Endothelial cell of umbilical vein (primary cell): ENCODE measurements at regions not wholly inside any gene's neighbourhood (a gene's known extent, or its start where the extent isn't known, plus 50 kb on each side); places are given as distances from the start of the nearest gene placed in this dataset.
A peak's percentile ranks its signal among the peaks of the same experiment; 100 is the strongest.

ENCODE experiments used
- BruUV-seq: library from RNA; stranded (reverse); fragments of 400-500 nt; replicated peaks from 2 replicates; lab custom pipeline; 2021; lab: Mats Ljungman, UMichigan
- CTCF ChIA-PET: fragments of 300-600, 350-600 bp; sonication (Branson Sonifier 250); formaldehyde crosslinking; loops from one replicate; lab custom pipeline; 2021; ENCODE audit warnings: antibody characterized with exemption, inconsistent platforms; lab: Charles Lee
- POLR2A ChIA-PET: fragments of 300-600, 350-600 bp; sonication (Branson Sonifier 250); formaldehyde crosslinking; loops from one replicate; lab custom pipeline; 2021; ENCODE audit warnings: antibody characterized with exemption, inconsistent platforms; lab: Charles Lee
- DNase-seq: peaks from one replicate; pipeline ENCODE4 v3.0.0-alpha.2; 2011; ENCODE audit warnings: low read depth, low spot score
- FAIRE-seq: peaks from 2 replicates; lab custom pipeline; 2011; peaks lifted over from hg19 to GRCh38; lab: Jason Lieb, UNC
- H2AFZ ChIP-seq: 2 replicates; pipeline ENCODE4 v1.6.0; 2012; ENCODE audit warnings: low read depth, low read length, control low read depth, inconsistent platforms
- H3K27ac ChIP-seq: 2 replicates; pipeline ENCODE4 v1.5.1; 2011; ENCODE audit warnings: low read depth, mild to moderate bottlenecking, control low read depth, low read length, moderate library complexity; ENCODE audit not compliant: insufficient read depth
- H3K27me3 ChIP-seq, 2 experiments: 2 replicates each; pipeline versions ENCODE4 v1.6.0 to v1.6.1; 2011; ENCODE audit warnings: low read length in 2 of 2, mixed read lengths in 1 of 2; ENCODE audit not compliant: control insufficient read depth in 2 of 2, insufficient read depth in 2 of 2
- H3K36me3 ChIP-seq, 2 experiments: 2 replicates in 1 of 2; 3 replicates in 1 of 2; pipeline ENCODE4 v1.5.1; 2011; ENCODE audit warnings: low read length in 2 of 2, mild to moderate bottlenecking in 1 of 2, moderate library complexity in 1 of 2; ENCODE audit not compliant: control insufficient read depth in 2 of 2, insufficient read depth in 2 of 2; ENCODE audit errors: extremely low read depth in 1 of 2
- H3K4me1 ChIP-seq: 3 replicates; pipeline ENCODE4 v1.5.1; 2011; ENCODE audit warnings: mild to moderate bottlenecking, low read length; ENCODE audit not compliant: control insufficient read depth, insufficient read depth; ENCODE audit errors: extremely low read depth
- H3K4me2 ChIP-seq: 2 replicates; pipeline ENCODE4 v1.6.1; 2011; ENCODE audit warnings: low read length, control low read depth, mixed read lengths; ENCODE audit not compliant: insufficient read depth
- H3K4me3 ChIP-seq, 3 experiments: fragments of 200-600 bp in 1 of 3; sonication (generic), shearing (Covaris generic) in 1 of 3; replicated peaks in 1 of 3; 2 replicates each; pipeline ENCODE4 v1.5.1; 2011 to 2016; ENCODE audit warnings: control low read depth in 3 of 3, low read length in 3 of 3, mild to moderate bottlenecking in 2 of 3, inconsistent platforms in 1 of 3, low read depth in 1 of 3, moderate library complexity in 1 of 3; ENCODE audit not compliant: insufficient read depth in 1 of 3
- H3K79me2 ChIP-seq: 2 replicates; pipeline ENCODE4 v1.6.0; 2012; ENCODE audit warnings: low read length, inconsistent platforms; ENCODE audit not compliant: control insufficient read depth, insufficient read depth
- H3K9ac ChIP-seq: replicated peaks from 2 replicates; pipeline ENCODE3; 2011; ENCODE audit warnings: low read length, control low read depth; ENCODE audit not compliant: insufficient read depth; ENCODE audit errors: extremely low read depth
- H3K9me1 ChIP-seq: replicated peaks from 3 replicates; pipeline ENCODE4 v1.6.0; 2011; ENCODE audit warnings: mild to moderate bottlenecking, low read length; ENCODE audit not compliant: control insufficient read depth, insufficient read depth; ENCODE audit errors: extremely low read depth
- H3K9me3 ChIP-seq: replicated peaks from 2 replicates; pipeline ENCODE4 v1.5.1; 2012; ENCODE audit warnings: low read length, inconsistent platforms; ENCODE audit not compliant: control insufficient read depth, insufficient read depth
- H4K20me1 ChIP-seq: replicated peaks from 2 replicates; pipeline ENCODE3; 2011; ENCODE audit warnings: mild to moderate bottlenecking, low read length; ENCODE audit not compliant: control insufficient read depth, insufficient read depth; ENCODE audit errors: extremely low read depth
- EZH2 ChIP-seq: IDR thresholded peaks from 2 replicates; pipeline ENCODE4 v1.6.1; 2012; ENCODE audit warnings: borderline replicate concordance, low read depth, mild to moderate bottlenecking, moderate library complexity, low read length, inconsistent platforms; ENCODE audit not compliant: severe bottlenecking
- GATA2 ChIP-seq: IDR thresholded peaks from 2 replicates; pipeline ENCODE4 v1.7.0; 2011; ENCODE audit warnings: low read depth, mild to moderate bottlenecking, moderate library complexity, mixed read lengths, low read length; ENCODE audit not compliant: insufficient read length, insufficient read depth
- MYC ChIP-seq: IDR thresholded peaks from one replicate; pipeline ENCODE4 v1.6.1; 2011; ENCODE audit warnings: mild to moderate bottlenecking, low read depth, low read length
- dilution Hi-C: fragments of 300-500 bp; cut with MboI; formaldehyde crosslinking; loops from one replicate; pipeline ENCODE4 v1.15.0; 2019; ENCODE audit warnings: low sequenced_read_pairs; ENCODE audit not compliant: extremely low pct_ligation_motif_present
- intact Hi-C: fragments of 100-400 bp; cut with micrococcal nuclease; formaldehyde crosslinking; loops from one replicate; pipeline ENCODE4 v1.10.0; 2022
- TF ChIP-seq, protein P1 (sequence below), 2 donors: IDR thresholded peaks; 1 replicate in 1 of 2; 2 replicates in 1 of 2; pipeline ENCODE4 v1.5.1; 2011; ENCODE audit warnings: low read length in 2 of 2, mild to moderate bottlenecking in 2 of 2, moderate library complexity in 2 of 2, control low read depth in 1 of 2, inconsistent platforms in 1 of 2, low read depth in 1 of 2; ENCODE audit not compliant: insufficient read depth in 1 of 2; ENCODE audit errors: extremely low read depth in 1 of 2

- Histone ChIP-seq H3K4me2 (no peak overlapping the region), H3K4me1 (no peaks in the 10 kb centered on the region), H2AFZ (no peak overlapping the region), H3K27ac (no peak overlapping the region), H3K9me3 (no peaks in the 10 kb centered on the region), H3K36me3 (no peaks in the 10 kb centered on the region), H3K9ac (no peak overlapping the region), H3K4me3 (no peak overlapping the region), H4K20me1 (no peaks in the 10 kb centered on the region), H3K27me3 (peaks cover 2 to 8% of the 10 kb centered on the region in 2 experiments), H3K9me1 (no peaks in the 10 kb centered on the region), H3K79me2 (no peaks in the 10 kb centered on the region)
- TF ChIP-seq, protein P1, sequence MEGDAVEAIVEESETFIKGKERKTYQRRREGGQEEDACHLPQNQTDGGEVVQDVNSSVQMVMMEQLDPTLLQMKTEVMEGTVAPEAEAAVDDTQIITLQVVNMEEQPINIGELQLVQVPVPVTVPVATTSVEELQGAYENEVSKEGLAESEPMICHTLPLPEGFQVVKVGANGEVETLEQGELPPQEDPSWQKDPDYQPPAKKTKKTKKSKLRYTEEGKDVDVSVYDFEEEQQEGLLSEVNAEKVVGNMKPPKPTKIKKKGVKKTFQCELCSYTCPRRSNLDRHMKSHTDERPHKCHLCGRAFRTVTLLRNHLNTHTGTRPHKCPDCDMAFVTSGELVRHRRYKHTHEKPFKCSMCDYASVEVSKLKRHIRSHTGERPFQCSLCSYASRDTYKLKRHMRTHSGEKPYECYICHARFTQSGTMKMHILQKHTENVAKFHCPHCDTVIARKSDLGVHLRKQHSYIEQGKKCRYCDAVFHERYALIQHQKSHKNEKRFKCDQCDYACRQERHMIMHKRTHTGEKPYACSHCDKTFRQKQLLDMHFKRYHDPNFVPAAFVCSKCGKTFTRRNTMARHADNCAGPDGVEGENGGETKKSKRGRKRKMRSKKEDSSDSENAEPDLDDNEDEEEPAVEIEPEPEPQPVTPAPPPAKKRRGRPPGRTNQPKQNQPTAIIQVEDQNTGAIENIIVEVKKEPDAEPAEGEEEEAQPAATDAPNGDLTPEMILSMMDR (IDR thresholded peaks at IDR 0.05; ENCODE audit: extremely low read depth in 1 of 2, insufficient read depth in 1 of 2, low read depth in 1 of 2, low read length in 2 of 2): no peak
- TF ChIP-seq GATA2 (no peak), EZH2 (no peak), MYC (no peak)
- dilution Hi-C loops (no loop called here), intact Hi-C loops (no loop called here)
- no TSS peak for BruUV-seq
- DNase-seq (peak; percentile 40), FAIRE-seq (no peak)
- POLR2A ChIA-PET: no interaction called here
- CTCF ChIA-PET: no interaction called here
Measured at GRCh38 chr10:60480865-60481563, 91.3 kb upstream of the ANK3 start.
